Occipital lobe (tissue), 1 donor: ENCODE measurements at regions not wholly inside any gene's neighbourhood (a gene's known extent, or its start where the extent isn't known, plus 50 kb on each side); places are given as distances from the start of the nearest gene placed in this dataset.
"Not testable (repeated sequence)": the region's sequence is repeated elsewhere in the genome, so short reads cannot be mapped to it uniquely, and the experiment has no call there.

Source experiments
- DNase-seq: peaks from one replicate; lab custom pipeline; 2025; lab: John Stamatoyannopoulos, UW

GRCh38 chr5:68067976-68068603 is 147.5 kb upstream of the PIK3R1 start:
- DNase-seq = no peak

- no peak for DNase-seq
Observed at GRCh38 chr5:68067291-68067690, 148.3 kb upstream of the PIK3R1 start.

- no peak for DNase-seq
Observed at GRCh38 chr5:68066277-68066955, 149.1 kb upstream of the PIK3R1 start.

- DNase-seq = not testable (repeated sequence)
Observed at GRCh38 chr5:68065321-68065720, 150.2 kb upstream of the PIK3R1 start.

GRCh38 chr5:68060382-68060781 is 155.2 kb upstream of the PIK3R1 start:
- DNase-seq = no peak

- DNase-seq = no peak
Observed at GRCh38 chr5:68057191-68057590, 158.4 kb upstream of the PIK3R1 start.

GRCh38 chr5:68055686-68056085 is 159.9 kb upstream of the PIK3R1 start:
- DNase-seq = no peak

- no peak for DNase-seq
Observed at GRCh38 chr5:68054638-68055037, 160.9 kb upstream of the PIK3R1 start.

- DNase-seq = no peak
Observed at GRCh38 chr5:68053202-68053601, 162.4 kb upstream of the PIK3R1 start.

- DNase-seq = no peak
Observed at GRCh38 chr5:68049053-68049713, 166.4 kb upstream of the PIK3R1 start.

- DNase-seq = no peak
Observed at GRCh38 chr5:68048516-68048915, 167.0 kb upstream of the PIK3R1 start.

- not testable (repeated sequence) for DNase-seq
Observed at GRCh38 chr5:68048054-68048453, 167.5 kb upstream of the PIK3R1 start.

- no peak for DNase-seq
Observed at GRCh38 chr5:68047035-68047434, 168.5 kb upstream of the PIK3R1 start.

- DNase-seq = no peak
Observed at GRCh38 chr5:68046445-68046844, 169.1 kb upstream of the PIK3R1 start.

GRCh38 chr5:68041293-68041692 is 174.3 kb upstream of the PIK3R1 start:
- DNase-seq = no peak

- DNase-seq = no peak
Observed at GRCh38 chr5:68037546-68037945, 178.0 kb upstream of the PIK3R1 start.

GRCh38 chr5:68033961-68034571 is 181.5 kb upstream of the PIK3R1 start:
- DNase-seq = no peak

- DNase-seq = no peak
Observed at GRCh38 chr5:68033029-68033428, 182.5 kb upstream of the PIK3R1 start.

GRCh38 chr5:68032216-68032762 is 183.3 kb upstream of the PIK3R1 start:
- no peak for DNase-seq

- no peak for DNase-seq
Observed at GRCh38 chr5:68028131-68028727, 187.3 kb upstream of the PIK3R1 start.

- no peak for DNase-seq
Observed at GRCh38 chr5:68027519-68027918, 188.0 kb upstream of the PIK3R1 start.
